ENCODE measurements at regions not wholly inside any gene's neighbourhood (a gene's known extent, or its start where the extent isn't known, plus 50 kb on each side); places are given as distances from the start of the nearest gene placed in this dataset.

- DNase-seq (ENCODE audit: low spot score): no peak
Measured at GRCh38 chr1:91575909-91576519, 75.4 kb downstream of the CDC7 start.

GRCh38 chr1:91578320-91579109 is 77.9 kb downstream of the CDC7 start:
- no peak for DNase-seq (ENCODE audit: low spot score)

- DNase-seq (ENCODE audit: low spot score): no peak
Measured at GRCh38 chr1:91579658-91580228, 79.1 kb downstream of the CDC7 start.

GRCh38 chr1:91582431-91582921 is 81.8 kb downstream of the CDC7 start:
- DNase-seq (ENCODE audit: low spot score): no peak

GRCh38 chr1:91583326-91583755 is 82.7 kb downstream of the CDC7 start:
- DNase-seq (ENCODE audit: low spot score): no peak

- no peak for DNase-seq (ENCODE audit: low spot score)
Measured at GRCh38 chr1:91584309-91584708, 83.7 kb downstream of the CDC7 start.

GRCh38 chr1:91584878-91585277 is 84.2 kb downstream of the CDC7 start:
- DNase-seq (ENCODE audit: low spot score): no peak

GRCh38 chr1:91585502-91585901 is 84.9 kb downstream of the CDC7 start:
- DNase-seq (ENCODE audit: low spot score): no peak

- DNase-seq (ENCODE audit: low spot score): no peak
Measured at GRCh38 chr1:91585982-91586381, 85.3 kb downstream of the CDC7 start.

- DNase-seq (ENCODE audit: low spot score): no peak
Measured at GRCh38 chr1:91589437-91589836, 88.8 kb downstream of the CDC7 start.

- DNase-seq (ENCODE audit: low spot score): peak; percentile 42
Measured at GRCh38 chr1:91591175-91591974, 90.7 kb downstream of the CDC7 start.

- DNase-seq (ENCODE audit: low spot score): peak; percentile 24
Measured at GRCh38 chr1:91592716-91593477, 92.2 kb downstream of the CDC7 start.

GRCh38 chr1:91594383-91595055 is 93.9 kb downstream of the CDC7 start:
- no peak for DNase-seq (ENCODE audit: low spot score)

- DNase-seq (ENCODE audit: low spot score): peak; percentile 43
Measured at GRCh38 chr1:91596474-91596873, 95.8 kb downstream of the CDC7 start.

- DNase-seq (ENCODE audit: low spot score): no peak
Measured at GRCh38 chr1:91597215-91597614, 96.6 kb downstream of the CDC7 start.

GRCh38 chr1:91600431-91601337 is 100.0 kb downstream of the CDC7 start:
- DNase-seq (ENCODE audit: low spot score): no peak

- no peak for DNase-seq (ENCODE audit: low spot score)
Measured at GRCh38 chr1:91601554-91602376, 101.1 kb downstream of the CDC7 start.

- DNase-seq (ENCODE audit: low spot score): peak; percentile 27
Measured at GRCh38 chr1:91603409-91603808, 102.8 kb downstream of the CDC7 start.

- no peak for DNase-seq (ENCODE audit: low spot score)
Measured at GRCh38 chr1:91604632-91605031, 104.0 kb downstream of the CDC7 start.
